Glomerular visceral epithelial cell (primary cell): ENCODE measurements at regions not wholly inside any gene's neighbourhood (a gene's known extent, or its start where the extent isn't known, plus 50 kb on each side); places are given as distances from the start of the nearest gene placed in this dataset.

ENCODE experiments used
- DNase-seq: peaks from one replicate; pipeline ENCODE4 v3.0.0-alpha.2; 2016; ENCODE audit errors: extremely low spot score

GRCh38 chr6:167565884-167566599, 241.2 kb downstream of the TTLL2 start:
- no peak for DNase-seq

- DNase-seq, result no peak
Observed at GRCh38 chr6:167566711-167567141, 241.8 kb downstream of the TTLL2 start.

- DNase-seq, result no peak
Observed at GRCh38 chr6:167567142-167568033, 242.5 kb downstream of the TTLL2 start.

GRCh38 chr6:167568407-167569024, 243.6 kb downstream of the TTLL2 start:
- no peak for DNase-seq

GRCh38 chr6:167569041-167569805, 244.3 kb downstream of the TTLL2 start:
- no peak for DNase-seq

GRCh38 chr6:167569879-167570278, 245.0 kb downstream of the TTLL2 start:
- DNase-seq, result no peak

GRCh38 chr6:167570460-167571400, 245.8 kb downstream of the TTLL2 start:
- DNase-seq, result no peak

GRCh38 chr6:167571550-167571949, 246.7 kb downstream of the TTLL2 start:
- no peak for DNase-seq

- DNase-seq, result no peak
Observed at GRCh38 chr6:167572106-167572505, 247.2 kb downstream of the TTLL2 start.

GRCh38 chr6:167572841-167573271, 248.0 kb downstream of the TTLL2 start:
- DNase-seq, result no peak

GRCh38 chr6:167573461-167574215, 248.8 kb downstream of the TTLL2 start:
- DNase-seq, result no peak

GRCh38 chr6:167574431-167575151, 249.7 kb downstream of the TTLL2 start:
- no peak for DNase-seq

- DNase-seq, result no peak
Observed at GRCh38 chr6:167575158-167575696, 250.3 kb downstream of the TTLL2 start.

- no peak for DNase-seq
Observed at GRCh38 chr6:167576050-167576741, 250.5 kb upstream of the AFDN start.

- DNase-seq, result no peak
Observed at GRCh38 chr6:167576828-167577503, 249.7 kb upstream of the AFDN start.

GRCh38 chr6:167577891-167578361, 248.8 kb upstream of the AFDN start:
- no peak for DNase-seq

- no peak for DNase-seq
Observed at GRCh38 chr6:167578371-167578901, 248.3 kb upstream of the AFDN start.
